Rectal smooth muscle tissue (tissue), 1 donor: ENCODE measurements at regions not wholly inside any gene's neighbourhood (a gene's known extent, or its start where the extent isn't known, plus 50 kb on each side); places are given as distances from the start of the nearest gene placed in this dataset.

Experiments
- H3K27ac ChIP-seq: one replicate; pipeline ENCODE4 v1.7.0; 2013; ENCODE audit warnings: low read depth, low read length, inconsistent platforms
- H3K27me3 ChIP-seq: one replicate; pipeline ENCODE4 v1.7.0; 2013; ENCODE audit warnings: low read length; ENCODE audit not compliant: control insufficient read depth, insufficient read depth
- H3K36me3 ChIP-seq: one replicate; pipeline ENCODE4 v1.7.0; 2013; ENCODE audit warnings: low read length; ENCODE audit not compliant: control insufficient read depth, insufficient read depth
- H3K4me1 ChIP-seq: one replicate; pipeline ENCODE4 v1.7.0; 2013; ENCODE audit warnings: low read length; ENCODE audit not compliant: control insufficient read depth, insufficient read depth
- H3K4me3 ChIP-seq: one replicate; pipeline ENCODE4 v1.7.0; 2013; ENCODE audit warnings: low read length
- H3K9ac ChIP-seq: one replicate; pipeline ENCODE4 v1.7.0; 2013; ENCODE audit warnings: low read length

DNA sequence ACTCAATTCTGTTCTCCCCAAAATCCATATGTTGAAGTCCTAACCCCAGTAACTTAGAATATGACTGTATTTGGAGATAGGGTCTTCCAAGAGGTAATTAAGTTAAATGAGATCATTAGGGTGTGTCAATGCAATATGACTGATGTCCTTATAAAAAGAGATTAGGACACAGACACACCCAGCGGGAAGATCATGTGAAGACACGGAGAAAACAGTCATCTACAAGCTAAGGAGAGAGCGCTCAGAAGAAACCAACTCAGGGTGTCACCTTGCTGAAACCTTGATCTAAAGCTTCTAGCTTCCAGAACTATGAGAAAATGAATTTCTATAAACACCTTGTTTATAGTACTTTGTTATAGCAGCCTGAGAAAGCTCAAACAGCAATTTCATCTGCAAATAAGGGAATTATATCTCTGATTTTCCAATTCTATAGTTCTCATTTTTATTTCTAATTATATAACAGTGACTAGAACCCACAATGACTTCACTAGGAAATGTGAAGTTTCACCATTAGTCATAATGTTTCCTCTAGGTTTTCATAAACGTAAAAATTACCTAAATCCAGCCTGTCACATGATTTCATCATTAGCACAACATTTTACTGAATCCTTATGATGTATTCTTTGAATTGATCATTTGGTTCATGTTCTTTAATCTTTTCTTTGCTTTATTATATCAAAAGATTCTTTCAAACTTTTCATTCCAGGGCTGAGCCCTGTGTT lies 459.1 kb upstream of the MDFIC2 start:
- H3K36me3 ChIP-seq = no peaks in the 10 kb centered on the region
- no peak overlapping the region for H3K4me3 ChIP-seq
- H3K27ac ChIP-seq = no peak overlapping the region
- no peaks in the 10 kb centered on the region for H3K4me1 ChIP-seq
- no peak overlapping the region for H3K9ac ChIP-seq
- no peaks in the 10 kb centered on the region for H3K27me3 ChIP-seq

DNA sequence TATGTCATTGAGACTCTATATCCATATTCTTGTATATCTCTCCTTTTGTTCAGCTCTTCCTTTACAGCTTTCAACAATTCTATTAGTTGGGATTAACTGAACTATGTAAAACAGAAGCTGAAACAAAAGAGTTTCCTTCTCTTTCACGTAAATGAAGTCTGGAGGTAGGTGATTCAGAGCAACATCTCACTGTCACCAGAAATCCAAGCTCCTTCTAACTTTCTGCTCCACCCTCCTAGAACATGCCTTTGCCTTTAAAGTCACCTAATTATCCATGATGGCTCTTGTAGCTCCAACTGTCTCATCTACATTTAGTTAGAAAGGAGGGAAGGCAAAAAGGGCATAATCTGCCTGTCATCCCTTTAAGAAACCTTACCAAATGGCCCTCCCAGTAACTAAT lies 458.2 kb upstream of the MDFIC2 start:
- Histone ChIP-seq H3K27ac (no peak overlapping the region), H3K4me1 (no peaks in the 10 kb centered on the region)

DNA sequence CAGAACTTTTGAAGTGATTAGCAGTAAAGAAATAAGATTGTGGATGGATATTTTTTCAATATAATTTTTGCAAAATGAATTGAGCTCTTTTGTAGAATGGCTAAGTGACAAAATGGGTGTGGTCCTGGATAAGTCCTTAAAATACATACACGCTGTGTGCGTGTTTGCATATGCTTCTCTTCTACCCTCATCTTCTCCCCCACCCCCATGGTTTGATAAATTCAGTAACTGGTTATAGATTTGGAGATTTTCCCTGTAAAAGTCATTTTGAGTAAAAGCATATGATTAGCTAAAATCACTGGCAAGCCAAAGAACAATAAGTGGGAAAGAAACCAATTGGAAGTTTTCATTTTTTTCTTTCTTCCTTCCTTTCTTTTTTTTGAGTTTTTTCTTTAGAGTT lies 453.9 kb upstream of the MDFIC2 start:
- H3K27ac ChIP-seq = no peak overlapping the region
- H3K9ac ChIP-seq = no peak overlapping the region
- no peaks in the 10 kb centered on the region for H3K27me3 ChIP-seq
- no peaks in the 10 kb centered on the region for H3K4me1 ChIP-seq
- no peak overlapping the region for H3K4me3 ChIP-seq
- no peaks in the 10 kb centered on the region for H3K36me3 ChIP-seq

More for the DNA sequence above, 458.2 kb upstream of the MDFIC2 start:
- Histone ChIP-seq H3K36me3 (no peaks in the 10 kb centered on the region), H3K9ac (no peak overlapping the region), H3K27me3 (no peaks in the 10 kb centered on the region), H3K4me3 (no peak overlapping the region)

DNA sequence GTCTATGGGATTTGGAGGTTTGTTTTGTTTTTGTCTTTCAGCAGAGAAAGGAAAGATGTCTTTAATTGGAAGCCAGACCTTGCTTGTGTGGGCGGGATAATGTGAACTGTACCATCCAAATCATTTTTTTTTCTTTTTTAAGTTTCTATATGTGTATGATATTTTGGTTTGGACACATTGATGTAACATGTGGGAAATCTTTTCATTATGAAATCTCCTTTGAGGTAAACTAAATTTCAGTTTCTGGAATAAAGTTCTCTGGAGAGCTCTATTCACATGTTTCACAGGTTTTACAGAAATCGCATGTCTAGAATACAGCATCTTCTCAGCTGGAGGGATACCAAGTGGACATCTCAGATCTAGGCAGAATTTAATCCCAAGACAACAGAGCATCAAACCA lies 451.5 kb upstream of the MDFIC2 start:
- Histone ChIP-seq H3K27ac (no peak overlapping the region), H3K27me3 (no peaks in the 10 kb centered on the region), H3K4me1 (no peaks in the 10 kb centered on the region), H3K9ac (no peak overlapping the region), H3K4me3 (no peak overlapping the region), H3K36me3 (no peaks in the 10 kb centered on the region)

GRCh38 chr3:70757658-70758057 lies 445.2 kb upstream of the MDFIC2 start:
- no peaks in the 10 kb centered on the region for H3K36me3 ChIP-seq
- H3K4me1 ChIP-seq = no peaks in the 10 kb centered on the region
- H3K4me3 ChIP-seq = no peak overlapping the region
- H3K27ac ChIP-seq = no peak overlapping the region
- no peaks in the 10 kb centered on the region for H3K27me3 ChIP-seq
- H3K9ac ChIP-seq = no peak overlapping the region

- no peak overlapping the region for H3K4me3 ChIP-seq
- H3K27ac ChIP-seq = no peak overlapping the region
- no peaks in the 10 kb centered on the region for H3K4me1 ChIP-seq
- H3K9ac ChIP-seq = no peak overlapping the region
- no peaks in the 10 kb centered on the region for H3K27me3 ChIP-seq
- H3K36me3 ChIP-seq = no peaks in the 10 kb centered on the region
These were observed 443.1 kb upstream of the MDFIC2 start for GRCh38 chr3:70755526-70755925.

DNA sequence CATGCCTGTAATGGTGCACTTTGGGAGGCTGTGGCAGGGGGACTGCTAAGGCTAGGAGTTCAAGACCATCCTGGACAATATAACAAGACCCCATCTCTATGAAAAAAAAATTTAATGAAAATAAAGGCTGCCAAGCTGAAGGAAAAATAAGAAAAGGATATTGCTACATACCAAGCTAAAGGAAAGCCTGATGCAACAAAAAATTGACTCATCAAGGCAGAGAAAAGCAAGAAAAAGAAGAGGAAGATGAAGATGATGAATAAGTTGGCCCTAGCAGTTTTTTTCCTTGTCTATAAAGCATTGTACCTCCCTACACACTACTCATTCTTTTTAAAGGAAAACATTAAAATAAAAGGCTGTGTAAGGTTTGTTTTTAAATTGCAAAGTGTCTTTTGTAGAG lies 441.9 kb upstream of the MDFIC2 start:
- H3K4me3 ChIP-seq = no peak overlapping the region
- no peaks in the 10 kb centered on the region for H3K36me3 ChIP-seq
- no peaks in the 10 kb centered on the region for H3K4me1 ChIP-seq
- no peak overlapping the region for H3K27ac ChIP-seq
- no peak overlapping the region for H3K9ac ChIP-seq
- H3K27me3 ChIP-seq = no peaks in the 10 kb centered on the region

DNA sequence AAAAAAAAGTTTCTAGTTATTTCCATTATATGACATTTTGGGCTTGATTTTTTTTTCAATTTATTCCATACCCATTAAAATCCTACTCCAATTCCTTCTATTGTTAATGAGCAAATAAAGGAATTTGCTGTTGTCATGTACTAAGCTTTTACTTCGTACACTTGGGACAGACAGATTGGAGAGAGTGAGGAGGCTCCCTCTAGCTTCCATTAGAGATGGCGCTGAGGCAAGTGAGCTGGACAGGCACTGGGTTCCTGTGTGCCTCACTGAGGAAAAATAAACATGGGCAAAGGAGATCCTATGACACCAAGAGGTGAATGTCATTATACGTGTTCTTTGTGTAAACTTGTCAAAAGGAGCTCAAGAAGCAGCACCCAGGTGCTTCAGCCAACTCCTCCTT lies 441.1 kb upstream of the MDFIC2 start:
- no peak overlapping the region for H3K4me3 ChIP-seq
- H3K27ac ChIP-seq = no peak overlapping the region
- H3K9ac ChIP-seq = no peak overlapping the region
- H3K27me3 ChIP-seq = no peaks in the 10 kb centered on the region
- H3K4me1 ChIP-seq = no peaks in the 10 kb centered on the region
- no peaks in the 10 kb centered on the region for H3K36me3 ChIP-seq

DNA sequence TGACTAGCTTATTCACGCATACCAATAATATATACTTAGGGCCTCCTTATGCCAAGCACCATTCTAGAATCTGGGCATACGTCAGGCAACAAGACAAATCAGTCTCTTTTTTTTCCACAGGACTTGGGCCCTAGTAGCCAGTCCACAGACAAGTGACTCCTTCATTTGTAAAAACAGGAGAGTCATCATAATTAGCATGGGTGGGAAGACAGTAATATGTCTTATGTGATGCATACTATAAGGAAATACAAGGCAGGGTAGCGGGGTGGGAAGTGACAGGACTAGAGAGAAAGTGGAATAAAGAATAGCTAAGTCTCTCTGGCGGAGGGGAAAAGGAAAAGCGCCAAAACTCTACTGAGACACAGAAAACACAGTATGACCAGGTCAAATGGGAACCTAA lies 439.6 kb upstream of the MDFIC2 start:
- H3K27ac ChIP-seq = no peak overlapping the region
- H3K4me1 ChIP-seq = no peaks in the 10 kb centered on the region
- H3K27me3 ChIP-seq = no peaks in the 10 kb centered on the region
- H3K36me3 ChIP-seq = no peaks in the 10 kb centered on the region
- no peak overlapping the region for H3K4me3 ChIP-seq
- H3K9ac ChIP-seq = no peak overlapping the region

DNA sequence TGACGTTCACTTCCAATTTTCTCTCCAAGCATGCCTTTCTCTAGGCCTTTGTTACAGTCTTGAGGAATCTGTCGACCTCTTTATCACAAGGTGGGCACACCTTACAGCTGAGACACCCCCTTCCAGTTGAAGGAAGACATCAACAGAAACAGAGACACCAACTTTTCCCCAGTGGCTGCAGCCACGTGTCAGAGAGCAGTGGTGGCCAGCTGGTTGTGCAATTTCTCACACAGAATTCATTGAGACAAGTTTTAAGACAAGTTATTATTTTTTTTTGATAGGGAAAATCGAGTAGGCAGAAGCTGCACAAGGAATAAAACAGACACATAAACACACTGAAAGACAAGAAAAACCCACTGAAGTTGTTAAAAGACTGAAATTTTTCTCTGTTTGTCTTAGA lies 436.7 kb upstream of the MDFIC2 start:
- Histone ChIP-seq H3K4me1 (no peaks in the 10 kb centered on the region), H3K36me3 (no peaks in the 10 kb centered on the region), H3K27ac (no peak overlapping the region), H3K9ac (no peak overlapping the region), H3K4me3 (no peak overlapping the region), H3K27me3 (no peaks in the 10 kb centered on the region)

- no peaks in the 10 kb centered on the region for H3K27me3 ChIP-seq
- H3K4me1 ChIP-seq = no peaks in the 10 kb centered on the region
- H3K9ac ChIP-seq = no peak overlapping the region
- H3K27ac ChIP-seq = no peak overlapping the region
- H3K4me3 ChIP-seq = no peak overlapping the region
- H3K36me3 ChIP-seq = no peaks in the 10 kb centered on the region
These were observed 436.2 kb upstream of the MDFIC2 start for GRCh38 chr3:70748593-70748992.

DNA sequence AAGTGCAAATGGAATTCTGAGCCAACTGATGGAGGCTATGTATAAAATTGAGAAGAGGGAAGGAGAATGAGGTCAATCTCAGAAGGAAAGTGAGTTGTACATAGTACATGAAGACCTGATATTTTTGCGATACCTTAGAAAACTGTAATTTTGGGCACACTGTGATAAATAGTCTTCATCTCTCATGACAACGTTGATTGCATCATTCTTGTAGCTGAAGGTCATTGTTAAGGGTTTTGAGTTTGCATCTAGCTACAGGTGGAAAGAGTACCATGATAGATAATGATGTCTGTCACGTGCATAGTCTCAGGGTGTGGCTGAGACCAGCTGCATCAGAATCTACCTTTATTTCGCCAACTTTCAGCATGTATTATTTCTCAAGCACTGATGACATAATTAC lies 435.4 kb upstream of the MDFIC2 start:
- no peak overlapping the region for H3K4me3 ChIP-seq
- H3K27me3 ChIP-seq = no peaks in the 10 kb centered on the region
- no peak overlapping the region for H3K9ac ChIP-seq

DNA sequence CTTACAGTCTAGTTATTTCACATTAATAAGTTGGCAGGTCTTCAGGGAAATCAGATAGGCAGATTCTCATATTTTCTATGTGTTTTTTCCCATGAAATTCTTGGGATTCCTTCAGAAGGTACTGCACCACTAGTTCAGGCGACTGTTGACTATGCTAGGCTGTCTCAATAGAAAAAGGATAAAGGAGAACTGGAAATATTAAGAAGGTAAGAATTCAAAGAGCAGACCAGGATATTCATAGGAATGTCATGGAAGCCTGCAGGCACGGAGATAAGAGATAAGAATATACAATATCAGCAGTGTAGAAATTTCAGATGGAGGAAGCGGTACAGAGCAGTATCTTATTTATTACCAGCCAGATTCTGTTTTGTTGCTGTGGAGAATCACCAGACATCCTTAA lies 432.1 kb upstream of the MDFIC2 start:
- H3K4me1 ChIP-seq = no peaks in the 10 kb centered on the region
- no peaks in the 10 kb centered on the region for H3K36me3 ChIP-seq
- H3K27me3 ChIP-seq = no peaks in the 10 kb centered on the region
- H3K27ac ChIP-seq = no peak overlapping the region
- no peak overlapping the region for H3K9ac ChIP-seq
- no peak overlapping the region for H3K4me3 ChIP-seq

More for the DNA sequence above, 435.4 kb upstream of the MDFIC2 start:
- H3K36me3 ChIP-seq = no peaks in the 10 kb centered on the region
- H3K4me1 ChIP-seq = no peaks in the 10 kb centered on the region
- H3K27ac ChIP-seq = no peak overlapping the region
